SK-N-MC (cell line): ENCODE measurements at regions not wholly inside any gene's neighbourhood (a gene's known extent, or its start where the extent isn't known, plus 50 kb on each side); places are given as distances from the start of the nearest gene placed in this dataset.

Experiments
- EZH2 ChIP-seq: fragments of 200-600 bp; sonication (generic); IDR thresholded peaks from one replicate; pipeline ENCODE4 v1.6.1; 2017; ENCODE audit warnings: antibody characterized with exemption
- POLR2AphosphoS5 ChIP-seq: IDR thresholded peaks from 2 replicates; pipeline ENCODE4 v1.6.1; 2012; ENCODE audit warnings: mild to moderate bottlenecking, low read depth, low read length, borderline replicate concordance

DNA sequence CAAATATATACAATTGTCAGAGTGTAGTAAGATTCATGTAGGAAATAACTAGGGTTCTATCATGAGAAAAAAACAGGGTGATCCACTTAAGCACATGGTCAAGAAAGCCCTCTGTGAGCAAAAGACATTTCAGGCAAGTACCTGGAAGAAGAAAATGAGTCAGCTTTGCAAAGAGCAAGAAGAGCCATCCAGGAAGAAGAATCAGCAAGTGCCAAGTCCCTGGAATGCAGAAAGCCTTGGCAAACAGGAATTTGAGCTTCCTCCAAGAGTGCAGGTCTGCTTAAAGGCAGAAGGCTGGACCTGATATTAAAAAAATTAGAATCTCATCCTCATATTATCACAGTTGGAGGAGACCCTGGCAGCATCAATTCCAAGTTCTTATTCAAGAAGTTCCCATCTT, 188.5 kb upstream of the CELF4 start:
- TF ChIP-seq EZH2, result no peak
- no peak for TF ChIP-seq POLR2AphosphoS5
